ENCODE measurements at regions not wholly inside any gene's neighbourhood (a gene's known extent, or its start where the extent isn't known, plus 50 kb on each side); places are given as distances from the start of the nearest gene placed in this dataset.

GRCh38 chr11:23577296-23577695 lies 717.0 kb upstream of the CCDC179 start:
- intact Hi-C loops (cut with DNase I), result no loop called here

GRCh38 chr11:23585416-23586104 lies 725.3 kb upstream of the CCDC179 start:
- TF ChIP-seq CTCF (IDR thresholded peaks at IDR 0.05), result no peak
- ATAC-seq, result no peak
- Histone ChIP-seq H3K27me3 (ENCODE audit: insufficient read depth in 3 of 3, low read length in 2 of 3) (no peaks in the 10 kb centered on the region), H3K4me3 (no peak overlapping the region), H3K27ac (no peak overlapping the region), H3K9me3 (no peaks in the 10 kb centered on the region), H3K4me1 (no peaks in the 10 kb centered on the region), H3K36me3 (ENCODE audit: insufficient read depth in 1 of 2, low read depth in 1 of 2) (no peaks in the 10 kb centered on the region)
- WGBS, 3 donors, result 73 to 78% (median 73%) methylated on average over 2 of the region's 2 CpGs
- DNase-seq, result no peak
- intact Hi-C loops (cut with DNase I), result no loop called here

More at GRCh38 chr11:23577296-23577695, 717.0 kb upstream of the CCDC179 start:
- ATAC-seq (no peak), DNase-seq (no peak)
- H3K27ac ChIP-seq, result no peak overlapping the region
- H3K36me3 ChIP-seq (ENCODE audit: insufficient read depth in 1 of 2, low read depth in 1 of 2), result no peaks in the 10 kb centered on the region
- 88 to 95% (median 90%) methylated on average over 2 of the region's 2 CpGs for WGBS, 3 donors
- no peak for TF ChIP-seq CTCF (IDR thresholded peaks at IDR 0.05)
- no peaks in the 10 kb centered on the region for H3K4me1 ChIP-seq
- H3K27me3 ChIP-seq (ENCODE audit: insufficient read depth in 3 of 3, low read length in 2 of 3), result no peaks in the 10 kb centered on the region
- no peaks in the 10 kb centered on the region for H3K9me3 ChIP-seq
- H3K4me3 ChIP-seq, result no peak overlapping the region

- WGBS, 3 donors, result 38 to 39% (median 38%) methylated on average over 1 of the region's 1 CpG
- Histone ChIP-seq H3K27me3 (ENCODE audit: insufficient read depth in 3 of 3, low read length in 2 of 3) (no peaks in the 10 kb centered on the region), H3K27ac (no peak overlapping the region), H3K36me3 (ENCODE audit: insufficient read depth in 1 of 2, low read depth in 1 of 2) (no peaks in the 10 kb centered on the region), H3K4me3 (no peak overlapping the region), H3K4me1 (no peaks in the 10 kb centered on the region), H3K9me3 (no peaks in the 10 kb centered on the region)
- DNase-seq (no peak), ATAC-seq (no peak)
- intact Hi-C loops (cut with DNase I), result no loop called here
- no peak for TF ChIP-seq CTCF (IDR thresholded peaks at IDR 0.05)
Measured at GRCh38 chr11:23586173-23586572, 725.9 kb upstream of the CCDC179 start.

GRCh38 chr11:23590596-23591308 lies 730.5 kb upstream of the CCDC179 start:
- H3K4me3 ChIP-seq, result no peak overlapping the region
- H3K36me3 ChIP-seq (ENCODE audit: insufficient read depth in 1 of 2, low read depth in 1 of 2), result no peaks in the 10 kb centered on the region
- no peaks in the 10 kb centered on the region for H3K4me1 ChIP-seq
- no peaks in the 10 kb centered on the region for H3K9me3 ChIP-seq
- intact Hi-C loops (cut with DNase I), result no loop called here
- ATAC-seq, result no peak
- DNase-seq, result no peak
- no peaks in the 10 kb centered on the region for H3K27me3 ChIP-seq (ENCODE audit: insufficient read depth in 3 of 3, low read length in 2 of 3)
- H3K27ac ChIP-seq, result no peak overlapping the region
- no peak for TF ChIP-seq CTCF (IDR thresholded peaks at IDR 0.05)
- 62 to 73% (median 63%) methylated on average over 3 of the region's 3 CpGs for WGBS, 3 donors
